HepG2 (cell line): ENCODE measurements at regions not wholly inside any gene's neighbourhood (a gene's known extent, or its start where the extent isn't known, plus 50 kb on each side); places are given as distances from the start of the nearest gene placed in this dataset.
A peak's percentile ranks its signal among the peaks of the same experiment; 100 is the strongest.

Source experiments
- ARNT2 ChIP-seq: sonication (generic); formaldehyde crosslinking; IDR thresholded peaks from 2 replicates; pipeline ENCODE4 v1.8.0; 2022; ENCODE audit warnings: mild to moderate bottlenecking, low read depth, missing genetic modification reagents, moderate library complexity
- CREB1 ChIP-seq, 2 experiments: fragments of 450-650 bp in 1 of 2; IDR thresholded peaks; 2 replicates each; pipeline ENCODE4 v1.6.1; 2016 to 2017; ENCODE audit warnings: control low read depth in 1 of 2, mild to moderate bottlenecking in 1 of 2, missing compliant biosample characterization in 1 of 2, missing genetic modification characterization in 1 of 2
- CREM ChIP-seq, 2 experiments: sonication (generic) in 1 of 2; formaldehyde crosslinking in 1 of 2; IDR thresholded peaks; 2 replicates each; pipeline versions ENCODE4 v1.4.0 to v1.6.1; 2016 to 2020; ENCODE audit warnings: antibody characterized with exemption in 1 of 2, mild to moderate bottlenecking in 1 of 2, missing genetic modification reagents in 1 of 2
- ETV5 ChIP-seq: IDR thresholded peaks from 2 replicates; pipeline ENCODE4 v1.6.1; 2018; ENCODE audit warnings: missing biosample characterization, missing genetic modification reagents, inconsistent platforms, borderline replicate concordance
- FLYWCH1 ChIP-seq: sonication (generic); formaldehyde crosslinking; IDR thresholded peaks from 2 replicates; pipeline ENCODE4 v1.8.1; 2023; ENCODE audit warnings: mild to moderate bottlenecking, missing genetic modification reagents
- FOSL2 ChIP-seq: sonication (generic); formaldehyde crosslinking; IDR thresholded peaks from 2 replicates; pipeline ENCODE4 v1.4.0; 2020; ENCODE audit warnings: missing genetic modification reagents
- MTA1 ChIP-seq: sonication (generic); formaldehyde crosslinking; IDR thresholded peaks from 2 replicates; pipeline ENCODE4 v1.4.0; 2020; ENCODE audit warnings: missing genetic modification reagents, mild to moderate bottlenecking, borderline replicate concordance
- REL ChIP-seq: sonication (generic); formaldehyde crosslinking; conservative IDR thresholded peaks from 2 replicates; pipeline ENCODE4 v1.8.0; 2022; ENCODE audit warnings: mild to moderate bottlenecking, missing genetic modification reagents, moderate library complexity
- SP1 ChIP-seq, 2 experiments: fragments of 450-650 bp in 1 of 2; sonication (generic) in 1 of 2; formaldehyde crosslinking in 1 of 2; IDR thresholded peaks; 2 replicates each; pipeline versions ENCODE4 v1.4.0 to v1.6.1; 2016 to 2020; ENCODE audit warnings: missing genetic modification reagents in 1 of 2
- ZNF180 ChIP-seq: sonication (generic); formaldehyde crosslinking; IDR thresholded peaks from 2 replicates; pipeline ENCODE4 v1.4.0; 2020; ENCODE audit warnings: low read depth, missing genetic modification reagents, borderline replicate concordance
- ZNF782 ChIP-seq: sonication (generic); formaldehyde crosslinking; IDR thresholded peaks from 2 replicates; pipeline ENCODE4 v1.4.0; 2020; ENCODE audit warnings: missing genetic modification reagents, mild to moderate bottlenecking, borderline replicate concordance
- ZNF883 ChIP-seq: sonication (generic); formaldehyde crosslinking; IDR thresholded peaks from 2 replicates; pipeline ENCODE4 v1.5.1; 2020; ENCODE audit warnings: mild to moderate bottlenecking, missing genetic modification reagents; ENCODE audit errors: not compliant biosample characterization
- ZZZ3 ChIP-seq: sonication (generic); formaldehyde crosslinking; IDR thresholded peaks from 2 replicates; pipeline ENCODE4 v1.4.0; 2020; ENCODE audit warnings: missing genetic modification reagents, mild to moderate bottlenecking, borderline replicate concordance
- TF ChIP-seq, protein P1 (sequence below), 2 experiments: sonication (generic) in 1 of 2; formaldehyde crosslinking in 1 of 2; IDR thresholded peaks; 2 replicates each; pipeline versions ENCODE4 v1.4.0 to v1.6.1; 2016 to 2020; ENCODE audit warnings: borderline replicate concordance in 1 of 2, low read depth in 1 of 2, mild to moderate bottlenecking in 1 of 2, missing genetic modification reagents in 1 of 2
- TF ChIP-seq, protein P2 (sequence below): sonication (generic); formaldehyde crosslinking; IDR thresholded peaks from 2 replicates; pipeline ENCODE4 v1.4.0; 2020; ENCODE audit warnings: missing genetic modification reagents, mild to moderate bottlenecking, borderline replicate concordance
- TF ChIP-seq, protein P3 (sequence below), 2 experiments: sonication (generic) in 1 of 2; formaldehyde crosslinking in 1 of 2; IDR thresholded peaks; 2 replicates each; pipeline versions ENCODE4 v1.4.0 to v1.6.1; 2018 to 2020; ENCODE audit warnings: missing genetic modification reagents in 2 of 2, borderline replicate concordance in 1 of 2, low read depth in 1 of 2, mild to moderate bottlenecking in 1 of 2, missing biosample characterization in 1 of 2

DNA sequence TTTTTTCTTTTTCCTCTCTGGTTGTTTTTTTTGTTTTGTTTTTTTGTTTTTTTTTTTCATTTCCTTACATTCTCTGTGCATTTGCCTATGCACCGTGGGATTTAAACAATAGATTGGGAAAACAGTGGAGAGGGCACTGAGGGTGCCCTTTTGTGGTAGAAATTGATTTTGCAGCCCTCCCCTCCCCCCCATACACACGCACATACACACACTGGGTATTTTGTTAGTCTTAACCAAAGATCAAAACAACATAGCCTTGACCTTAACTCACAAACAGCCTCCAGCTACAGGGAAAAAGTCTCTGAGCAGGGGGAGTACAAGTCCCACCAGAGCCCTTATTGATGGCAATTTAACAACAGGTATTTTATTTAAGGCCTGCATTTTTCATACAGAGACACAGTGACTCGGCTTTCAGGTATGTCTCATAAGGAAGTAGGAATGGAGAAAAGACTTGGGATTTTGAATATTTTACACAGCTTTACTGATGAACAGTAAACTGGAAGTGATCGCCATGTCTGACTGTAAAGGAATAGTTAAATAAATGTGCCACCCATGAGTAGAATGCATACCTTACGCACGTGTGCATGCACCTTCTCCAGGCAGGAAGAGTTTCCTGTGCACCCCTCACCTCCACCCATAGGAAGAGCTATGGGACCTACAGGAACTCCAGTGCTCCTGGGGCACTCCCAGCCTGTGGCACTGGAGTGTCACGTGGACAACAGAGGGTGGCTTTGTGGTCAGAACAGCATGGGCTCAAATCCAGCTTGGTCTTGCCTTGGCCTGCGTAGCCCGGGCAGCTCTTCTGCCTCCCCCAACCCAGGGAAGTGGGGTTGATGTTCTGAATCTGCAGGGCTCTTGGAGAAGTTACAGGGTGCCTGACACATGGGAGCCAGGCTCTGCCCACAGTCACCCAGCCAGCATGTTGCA lies 266.4 kb downstream of the ANAPC1 start (continued):
- TF ChIP-seq CREB1 (IDR thresholded peaks at IDR 0.05) (no peak), CREB1 (CRISPR knock-in tag; IDR thresholded peaks at IDR 0.05) (no peak; the same call in 1 of the 2 replicates), ZZZ3 (CRISPR knock-in tag) (no peak), ARNT2 (0 out of 2 replicates have a peak, but pooled peaks have one; percentile 18), ZNF883 (peak; percentile 53), FOSL2 (CRISPR knock-in tag) (peak; percentile 51), SP1 (IDR thresholded peaks at IDR 0.05) (no peak), SP1 (CRISPR knock-in tag; IDR thresholded peaks at IDR 0.05) (no peak; the same call in 1 of the 2 replicates), CREM (IDR thresholded peaks at IDR 0.05) (peak; percentile 80), CREM (CRISPR knock-in tag; IDR thresholded peaks at IDR 0.05) (no peak), ZNF180 (CRISPR knock-in tag) (no peak), FLYWCH1 (CRISPR knock-in tag) (no peak), ZNF782 (CRISPR knock-in tag) (no peak), REL (CRISPR knock-in tag) (no peak), MTA1 (CRISPR knock-in tag) (0 out of 2 replicates have a peak, but pooled peaks have one; percentile 16), ETV5 (CRISPR knock-in tag) (peak; percentile 60; the same call in 1 of the 2 replicates)
- TF ChIP-seq, protein P1, sequence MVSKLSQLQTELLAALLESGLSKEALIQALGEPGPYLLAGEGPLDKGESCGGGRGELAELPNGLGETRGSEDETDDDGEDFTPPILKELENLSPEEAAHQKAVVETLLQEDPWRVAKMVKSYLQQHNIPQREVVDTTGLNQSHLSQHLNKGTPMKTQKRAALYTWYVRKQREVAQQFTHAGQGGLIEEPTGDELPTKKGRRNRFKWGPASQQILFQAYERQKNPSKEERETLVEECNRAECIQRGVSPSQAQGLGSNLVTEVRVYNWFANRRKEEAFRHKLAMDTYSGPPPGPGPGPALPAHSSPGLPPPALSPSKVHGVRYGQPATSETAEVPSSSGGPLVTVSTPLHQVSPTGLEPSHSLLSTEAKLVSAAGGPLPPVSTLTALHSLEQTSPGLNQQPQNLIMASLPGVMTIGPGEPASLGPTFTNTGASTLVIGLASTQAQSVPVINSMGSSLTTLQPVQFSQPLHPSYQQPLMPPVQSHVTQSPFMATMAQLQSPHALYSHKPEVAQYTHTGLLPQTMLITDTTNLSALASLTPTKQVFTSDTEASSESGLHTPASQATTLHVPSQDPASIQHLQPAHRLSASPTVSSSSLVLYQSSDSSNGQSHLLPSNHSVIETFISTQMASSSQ (IDR thresholded peaks at IDR 0.05; ENCODE audit: low read depth) = peak; percentile 35; the same call in 1 of the 2 replicates
- TF ChIP-seq, protein P1 (CRISPR knock-in tag; IDR thresholded peaks at IDR 0.05; ENCODE audit: borderline replicate concordance) = no peak
- TF ChIP-seq, protein P2, sequence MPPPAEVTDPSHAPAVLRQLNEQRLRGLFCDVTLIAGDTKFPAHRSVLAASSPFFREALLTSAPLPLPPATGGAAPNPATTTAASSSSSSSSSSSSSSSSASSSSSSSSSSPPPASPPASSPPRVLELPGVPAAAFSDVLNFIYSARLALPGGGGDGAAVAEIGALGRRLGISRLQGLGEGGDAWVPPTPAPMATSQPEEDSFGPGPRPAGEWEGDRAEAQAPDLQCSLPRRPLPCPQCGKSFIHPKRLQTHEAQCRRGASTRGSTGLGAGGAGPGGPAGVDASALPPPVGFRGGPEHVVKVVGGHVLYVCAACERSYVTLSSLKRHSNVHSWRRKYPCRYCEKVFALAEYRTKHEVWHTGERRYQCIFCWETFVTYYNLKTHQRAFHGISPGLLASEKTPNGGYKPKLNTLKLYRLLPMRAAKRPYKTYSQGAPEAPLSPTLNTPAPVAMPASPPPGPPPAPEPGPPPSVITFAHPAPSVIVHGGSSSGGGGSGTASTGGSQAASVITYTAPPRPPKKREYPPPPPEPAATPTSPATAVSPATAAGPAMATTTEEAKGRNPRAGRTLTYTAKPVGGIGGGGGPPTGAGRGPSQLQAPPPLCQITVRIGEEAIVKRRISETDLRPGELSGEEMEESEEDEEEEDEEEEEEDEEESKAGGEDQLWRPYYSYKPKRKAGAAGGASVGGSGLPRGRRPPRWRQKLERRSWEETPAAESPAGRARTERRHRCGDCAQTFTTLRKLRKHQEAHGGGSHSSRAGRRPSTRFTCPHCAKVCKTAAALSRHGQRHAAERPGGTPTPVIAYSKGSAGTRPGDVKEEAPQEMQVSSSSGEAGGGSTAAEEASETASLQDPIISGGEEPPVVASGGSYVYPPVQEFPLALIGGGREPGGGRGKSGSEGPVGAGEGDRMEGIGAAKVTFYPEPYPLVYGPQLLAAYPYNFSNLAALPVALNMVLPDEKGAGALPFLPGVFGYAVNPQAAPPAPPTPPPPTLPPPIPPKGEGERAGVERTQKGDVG (CRISPR knock-in tag) = 0 out of 2 replicates have a peak, but pooled peaks have one; percentile 72
- TF ChIP-seq, protein P3, sequence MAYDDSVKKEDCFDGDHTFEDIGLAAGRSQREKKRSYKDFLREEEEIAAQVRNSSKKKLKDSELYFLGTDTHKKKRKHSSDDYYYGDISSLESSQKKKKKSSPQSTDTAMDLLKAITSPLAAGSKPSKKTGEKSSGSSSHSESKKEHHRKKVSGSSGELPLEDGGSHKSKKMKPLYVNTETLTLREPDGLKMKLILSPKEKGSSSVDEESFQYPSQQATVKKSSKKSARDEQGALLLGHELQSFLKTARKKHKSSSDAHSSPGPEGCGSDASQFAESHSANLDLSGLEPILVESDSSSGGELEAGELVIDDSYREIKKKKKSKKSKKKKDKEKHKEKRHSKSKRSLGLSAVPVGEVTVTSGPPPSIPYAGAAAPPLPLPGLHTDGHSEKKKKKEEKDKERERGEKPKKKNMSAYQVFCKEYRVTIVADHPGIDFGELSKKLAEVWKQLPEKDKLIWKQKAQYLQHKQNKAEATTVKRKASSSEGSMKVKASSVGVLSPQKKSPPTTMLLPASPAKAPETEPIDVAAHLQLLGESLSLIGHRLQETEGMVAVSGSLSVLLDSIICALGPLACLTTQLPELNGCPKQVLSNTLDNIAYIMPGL (CRISPR knock-in tag; IDR thresholded peaks at IDR 0.05; ENCODE audit: borderline replicate concordance in 1 of 2, low read depth in 1 of 2) = peak; percentile 14 to 16; a peak in 1 of 4 replicates
